Small intestine (tissue), 7 donors: ENCODE measurements at regions not wholly inside any gene's neighbourhood (a gene's known extent, or its start where the extent isn't known, plus 50 kb on each side); places are given as distances from the start of the nearest gene placed in this dataset.

Source experiments
- DNase-seq, 2 donors: peaks; one replicate each; pipeline versions ENCODE4 v3.0.0 to v3.0.0-alpha.2; 2013
- FAIRE-seq: peaks from 2 replicates; lab custom pipeline; 2012; peaks lifted over from hg19 to GRCh38; lab: Jason Lieb, UNC
- H3K27ac ChIP-seq, 3 donors: one replicate each; pipeline ENCODE4 v1.5.1; 2013; ENCODE audit warnings: low read length in 2 of 3, mild to moderate bottlenecking in 2 of 3, control low read depth in 1 of 3, inconsistent platforms in 1 of 3, low read depth in 1 of 3, moderate library complexity in 1 of 3
- H3K27me3 ChIP-seq, 3 donors: one replicate each; pipeline ENCODE4 v1.6.1; 2013; ENCODE audit warnings: low read length in 3 of 3, inconsistent platforms in 1 of 3; ENCODE audit not compliant: control insufficient read depth in 3 of 3, insufficient read depth in 3 of 3
- H3K36me3 ChIP-seq, 3 donors: one replicate each; pipeline ENCODE4 v1.6.1; 2013; ENCODE audit warnings: low read length in 3 of 3, inconsistent platforms in 1 of 3, low read depth in 1 of 3, mild to moderate bottlenecking in 1 of 3, moderate library complexity in 1 of 3; ENCODE audit not compliant: control insufficient read depth in 3 of 3, insufficient read depth in 2 of 3
- H3K4me1 ChIP-seq, 3 donors: one replicate each; pipeline ENCODE4 v1.6.1; 2013; ENCODE audit warnings: low read length in 2 of 3, inconsistent platforms in 1 of 3, low read depth in 1 of 3, mild to moderate bottlenecking in 1 of 3, moderate library complexity in 1 of 3; ENCODE audit not compliant: control insufficient read depth in 3 of 3, insufficient read depth in 2 of 3
- H3K4me3 ChIP-seq, 3 donors: one replicate each; pipeline ENCODE4 v1.5.1; 2013; ENCODE audit warnings: low read length in 3 of 3, control low read depth in 1 of 3, inconsistent platforms in 1 of 3, low read depth in 1 of 3, mild to moderate bottlenecking in 1 of 3, moderate library complexity in 1 of 3
- H3K9me3 ChIP-seq, 2 donors: one replicate each; pipeline ENCODE4 v1.6.1; 2013; ENCODE audit warnings: low read depth in 1 of 2, low read length in 1 of 2; ENCODE audit not compliant: control insufficient read depth in 2 of 2, insufficient read depth in 1 of 2
- WGBS, 3 donors: extraction: QIAGEN DNeasy Blood & Tissue Kit; methylation state at CpG; one replicate each; pipeline ENCODE4 v1.1.7; 2013; 5-methylcytosine and 5-hydroxymethylcytosine counted together
- donor health status: healthy with polysubstance abuse.
- donor health status: control.
- donor health status: control.
- donor health status: Bipolar disorder and iron deficiency.
- donor health status: healthy.

- FAIRE-seq (no peak), DNase-seq (no peak)
- H3K27ac ChIP-seq, result no peak overlapping the region
- H3K36me3 ChIP-seq, result no peaks in the 10 kb centered on the region
- no peak overlapping the region for H3K4me3 ChIP-seq
- peaks cover 0 to 3% of the 10 kb centered on the region in 2 donors for H3K9me3 ChIP-seq
- peaks cover 0 to 6% (median 0%) of the 10 kb centered on the region in 3 donors for H3K27me3 ChIP-seq
- 85 to 90% (median 88%) methylated on average over 17 of the region's 17 CpGs for WGBS, 3 donors
- H3K4me1 ChIP-seq, result no peaks in the 10 kb centered on the region
Observed at GRCh38 chr7:45986355-45987298, 65.6 kb upstream of the IGFBP3 start.

GRCh38 chr7:45985902-45986301 is 64.8 kb upstream of the IGFBP3 start:
- 45 to 63% (median 59%) methylated on average over 4 of the region's 4 CpGs for WGBS, 3 donors
- H3K27ac ChIP-seq, result no peak overlapping the region
- no peaks in the 10 kb centered on the region for H3K36me3 ChIP-seq
- H3K9me3 ChIP-seq, result peaks cover 0 to 3% of the 10 kb centered on the region in 2 donors
- no peak overlapping the region for H3K4me3 ChIP-seq
- peaks cover 0 to 6% (median 0%) of the 10 kb centered on the region in 3 donors for H3K27me3 ChIP-seq
- H3K4me1 ChIP-seq, result no peaks in the 10 kb centered on the region
- FAIRE-seq, result no peak
- no peak for DNase-seq

- DNase-seq (peak in 1 of 2 donors; percentile 14), FAIRE-seq (no peak)
- 52 to 67% (median 55%) methylated on average over 6 of the region's 6 CpGs for WGBS, 3 donors
- no peak overlapping the region for H3K4me3 ChIP-seq
- H3K36me3 ChIP-seq, result no peaks in the 10 kb centered on the region
- H3K27me3 ChIP-seq, result peaks cover 0 to 2% (median 0%) of the 10 kb centered on the region in 3 donors
- no peaks in the 10 kb centered on the region for H3K4me1 ChIP-seq
- peaks cover 0 to 3% of the 10 kb centered on the region in 2 donors for H3K9me3 ChIP-seq
- no peak overlapping the region for H3K27ac ChIP-seq
Observed at GRCh38 chr7:45984386-45985295, 63.6 kb upstream of the IGFBP3 start.

- WGBS, 3 donors, result 60 to 74% (median 71%) methylated on average over 6 of the region's 6 CpGs
- Histone ChIP-seq H3K27ac (peak overlapping the region in 1 of 3 donors; percentile 17), H3K4me1 (peaks cover 0 to under 1% (median 0%) of the 10 kb centered on the region in 3 donors), H3K36me3 (no peaks in the 10 kb centered on the region), H3K9me3 (peaks cover 0 to 3% of the 10 kb centered on the region in 2 donors), H3K27me3 (peaks cover 0 to 2% (median 0%) of the 10 kb centered on the region in 3 donors), H3K4me3 (no peak overlapping the region)
- FAIRE-seq (no peak), DNase-seq (no peak)
Observed at GRCh38 chr7:45983720-45984255, 62.7 kb upstream of the IGFBP3 start.

- Histone ChIP-seq H3K27me3 (peaks cover 0 to 2% (median 0%) of the 10 kb centered on the region in 3 donors), H3K4me1 (peaks cover 0 to 6% (median 0%) of the 10 kb centered on the region in 3 donors), H3K4me3 (no peak overlapping the region), H3K9me3 (peaks cover 0 to 3% of the 10 kb centered on the region in 2 donors), H3K36me3 (no peaks in the 10 kb centered on the region), H3K27ac (peak overlapping the region in 1 of 3 donors; percentile 17)
- no peak for DNase-seq
- FAIRE-seq, result no peak
- 77 to 81% (median 78%) methylated on average over 11 of the region's 11 CpGs for WGBS, 3 donors
Observed at GRCh38 chr7:45982907-45983719, 62.0 kb upstream of the IGFBP3 start.

GRCh38 chr7:45982132-45982531 is 61.1 kb upstream of the IGFBP3 start:
- Histone ChIP-seq H3K9me3 (peaks cover 0 to 3% of the 10 kb centered on the region in 2 donors), H3K27me3 (peaks cover 0 to 2% (median 0%) of the 10 kb centered on the region in 3 donors), H3K4me3 (no peak overlapping the region), H3K36me3 (no peaks in the 10 kb centered on the region), H3K27ac (no peak overlapping the region), H3K4me1 (peaks cover 0 to 10% (median 0%) of the 10 kb centered on the region in 3 donors)
- FAIRE-seq (no peak), DNase-seq (no peak)
- 59 to 84% (median 78%) methylated on average over 2 of the region's 2 CpGs for WGBS, 3 donors

GRCh38 chr7:45980973-45981372 is 59.9 kb upstream of the IGFBP3 start:
- no peaks in the 10 kb centered on the region for H3K36me3 ChIP-seq
- 85 to 92% (median 92%) methylated on average over 6 of the region's 6 CpGs for WGBS, 3 donors
- DNase-seq (no peak), FAIRE-seq (no peak)
- no peak overlapping the region for H3K27ac ChIP-seq
- peaks cover 0 to 3% of the 10 kb centered on the region in 2 donors for H3K9me3 ChIP-seq
- H3K4me3 ChIP-seq, result no peak overlapping the region
- peaks cover 0 to 10% (median 0%) of the 10 kb centered on the region in 3 donors for H3K4me1 ChIP-seq
- peaks cover 0 to 2% (median 0%) of the 10 kb centered on the region in 3 donors for H3K27me3 ChIP-seq
